ENCODE measurements at regions not wholly inside any gene's neighbourhood (a gene's known extent, or its start where the extent isn't known, plus 50 kb on each side); places are given as distances from the start of the nearest gene placed in this dataset.

GRCh38 chr10:45224219-45224841 is 91.1 kb downstream of the OR13A1 start:
- Histone ChIP-seq H3K36me3 (ENCODE audit: insufficient read depth, low read length) (no peaks in the 10 kb centered on the region), H3K9me3 (ENCODE audit: insufficient read depth, low read length, severe bottlenecking) (no peaks in the 10 kb centered on the region), H3K4me2 (ENCODE audit: insufficient read depth, low read length) (no peak overlapping the region), H3K9ac (ENCODE audit: low read depth, low read length) (no peak overlapping the region), H2AFZ (ENCODE audit: low read depth, low read length) (no peak overlapping the region), H3K27ac (ENCODE audit: low read length) (no peak overlapping the region), H4K20me1 (ENCODE audit: insufficient read depth, low read length) (no peaks in the 10 kb centered on the region), H3K4me1 (ENCODE audit: insufficient read depth, low read length) (no peaks in the 10 kb centered on the region), H3K79me2 (ENCODE audit: insufficient read depth, low read length) (no peaks in the 10 kb centered on the region), H3K27me3 (ENCODE audit: insufficient read depth, low read length, poor library complexity) (no peaks in the 10 kb centered on the region), H3K4me3 (ENCODE audit: low read depth in 1 of 2, low read length in 2 of 2) (no peak overlapping the region)
- DNase-seq (no peak), ATAC-seq (ENCODE audit: insufficient read depth, low read depth) (no peak)
- TF ChIP-seq CTCF (IDR thresholded peaks at IDR 0.05; ENCODE audit: borderline replicate concordance, extremely low read depth, low read length, poor library complexity, severe bottlenecking) (no peak), EZH2 (IDR thresholded peaks at IDR 0.05; ENCODE audit: borderline replicate concordance, low read depth, low read length, severe bottlenecking) (no peak)

GRCh38 chr10:45227042-45227441 is 88.4 kb downstream of the OR13A1 start:
- no peaks in the 10 kb centered on the region for H3K36me3 ChIP-seq (ENCODE audit: insufficient read depth, low read length)
- no peak overlapping the region for H3K27ac ChIP-seq (ENCODE audit: low read length)
- ATAC-seq (ENCODE audit: insufficient read depth, low read depth) (no peak), DNase-seq (no peak)
- H3K27me3 ChIP-seq (ENCODE audit: insufficient read depth, low read length, poor library complexity): no peaks in the 10 kb centered on the region
- H3K4me1 ChIP-seq (ENCODE audit: insufficient read depth, low read length): no peaks in the 10 kb centered on the region
- TF ChIP-seq CTCF (IDR thresholded peaks at IDR 0.05; ENCODE audit: borderline replicate concordance, extremely low read depth, low read length, poor library complexity, severe bottlenecking) (no peak), EZH2 (IDR thresholded peaks at IDR 0.05; ENCODE audit: borderline replicate concordance, low read depth, low read length, severe bottlenecking) (no peak)
- H2AFZ ChIP-seq (ENCODE audit: low read depth, low read length): no peak overlapping the region
- no peak overlapping the region for H3K4me2 ChIP-seq (ENCODE audit: insufficient read depth, low read length)
- H3K4me3 ChIP-seq (ENCODE audit: low read depth in 1 of 2, low read length in 2 of 2): no peak overlapping the region
- H3K9me3 ChIP-seq (ENCODE audit: insufficient read depth, low read length, severe bottlenecking): peaks cover 9% of the 10 kb centered on the region
- no peak overlapping the region for H3K9ac ChIP-seq (ENCODE audit: low read depth, low read length)
- no peaks in the 10 kb centered on the region for H4K20me1 ChIP-seq (ENCODE audit: insufficient read depth, low read length)
- no peaks in the 10 kb centered on the region for H3K79me2 ChIP-seq (ENCODE audit: insufficient read depth, low read length)

- Histone ChIP-seq H3K36me3 (ENCODE audit: insufficient read depth, low read length) (no peaks in the 10 kb centered on the region), H3K4me3 (ENCODE audit: low read depth in 1 of 2, low read length in 2 of 2) (no peak overlapping the region), H2AFZ (ENCODE audit: low read depth, low read length) (no peak overlapping the region), H3K79me2 (ENCODE audit: insufficient read depth, low read length) (no peaks in the 10 kb centered on the region), H4K20me1 (ENCODE audit: insufficient read depth, low read length) (no peaks in the 10 kb centered on the region), H3K27ac (ENCODE audit: low read length) (no peak overlapping the region), H3K27me3 (ENCODE audit: insufficient read depth, low read length, poor library complexity) (no peaks in the 10 kb centered on the region), H3K9ac (ENCODE audit: low read depth, low read length) (no peak overlapping the region), H3K4me2 (ENCODE audit: insufficient read depth, low read length) (no peak overlapping the region), H3K9me3 (ENCODE audit: insufficient read depth, low read length, severe bottlenecking) (peaks cover 9% of the 10 kb centered on the region), H3K4me1 (ENCODE audit: insufficient read depth, low read length) (no peaks in the 10 kb centered on the region)
- DNase-seq (no peak), ATAC-seq (ENCODE audit: insufficient read depth, low read depth) (no peak)
- TF ChIP-seq EZH2 (IDR thresholded peaks at IDR 0.05; ENCODE audit: borderline replicate concordance, low read depth, low read length, severe bottlenecking) (no peak), CTCF (IDR thresholded peaks at IDR 0.05; ENCODE audit: borderline replicate concordance, extremely low read depth, low read length, poor library complexity, severe bottlenecking) (no peak)
Observed at GRCh38 chr10:45227456-45227855, 88.0 kb downstream of the OR13A1 start.
